GM12892 (cell line): ENCODE measurements at regions not wholly inside any gene's neighbourhood (a gene's known extent, or its start where the extent isn't known, plus 50 kb on each side); places are given as distances from the start of the nearest gene placed in this dataset.

Source experiments
- POLR2A ChIP-seq: IDR thresholded peaks from 2 replicates; pipeline ENCODE4 v1.6.1; 2011; ENCODE audit warnings: low read depth, low read length, control low read depth
- POLR2AphosphoS5 ChIP-seq: IDR thresholded peaks from 2 replicates; pipeline ENCODE4 v1.6.1; 2011; ENCODE audit warnings: low read depth, low read length, control low read depth
- TAF1 ChIP-seq: IDR thresholded peaks from 2 replicates; pipeline ENCODE4 v1.6.1; 2011; ENCODE audit warnings: low read depth, mild to moderate bottlenecking, control low read depth, low read length, borderline replicate concordance

DNA sequence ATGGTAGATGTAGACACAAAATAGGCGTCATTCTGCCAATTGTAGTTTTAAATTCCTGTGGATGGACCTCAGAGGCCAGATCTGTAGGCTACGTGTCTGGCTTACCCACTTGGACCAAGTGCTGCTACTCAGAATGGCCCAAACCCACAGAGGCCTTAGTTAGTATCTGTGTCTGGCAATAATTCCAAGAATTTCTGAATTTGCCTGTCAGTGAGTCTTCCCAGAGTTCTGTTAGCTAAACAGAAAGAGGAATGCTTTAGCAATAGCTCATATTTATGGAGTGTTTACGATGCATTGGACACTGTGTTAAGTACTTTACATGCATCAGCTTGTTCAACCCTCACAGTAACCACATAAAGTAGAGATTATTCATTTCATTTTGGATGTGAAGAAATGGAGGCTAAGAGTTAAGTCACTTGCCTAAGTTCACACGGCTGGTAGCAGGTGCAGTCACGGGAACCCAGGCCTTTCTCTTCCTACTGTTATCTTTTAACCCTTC, 231.8 kb downstream of the PTEN start:
- no peak for TF ChIP-seq POLR2A
- no peak for TF ChIP-seq POLR2AphosphoS5
- TF ChIP-seq TAF1 = no peak
